K562 (cell line): ENCODE measurements at regions not wholly inside any gene's neighbourhood (a gene's known extent, or its start where the extent isn't known, plus 50 kb on each side); places are given as distances from the start of the nearest gene placed in this dataset.

Experiments used
- ATAC-seq: fragments of 200-7000 bp; cut with Tn5 transposase; 3 replicates; pipeline ENCODE4 v1.9.1; 2020; ENCODE audit warnings: moderate library complexity
- BruUV-seq: library from RNA; stranded (reverse); fragments of 400-500 nt; replicated peaks from 2 replicates; lab custom pipeline; 2021; lab: Mats Ljungman, UMichigan
- CTCF ChIA-PET: fragments of 300-600 bp; formaldehyde crosslinking; extraction: SDS; loops from one replicate; lab custom pipeline; 2021; ENCODE audit warnings: low intra/inter-chr PET ratio; lab: Yijun Ruan, JAX
- POLR2A ChIA-PET: fragments of 300-600, 350-650 bp; sonication (Branson Sonifier 250); formaldehyde crosslinking; extraction: SDS; loops from one replicate; lab custom pipeline; 2021; ENCODE audit warnings: antibody characterized with exemption, inconsistent platforms; lab: Yijun Ruan, JAX
- DNase-seq, 4 experiments: peaks; one replicate each; pipeline versions ENCODE4 v3.0.0 to v3.0.0-alpha.2; 2011 to 2018; ENCODE audit warnings: low spot score in 3 of 4, mixed read lengths in 3 of 4; ENCODE audit errors: extremely low read depth in 1 of 4
- FAIRE-seq: peaks from 2 replicates; lab custom pipeline; 2011; peaks lifted over from hg19 to GRCh38; lab: Jason Lieb, UNC
- H2AFZ ChIP-seq: 2 replicates; pipeline ENCODE4 v1.6.0; 2011; ENCODE audit warnings: low read depth, low read length, control low read depth, inconsistent platforms
- H3K27ac ChIP-seq: fragments of 200-600 bp; 3 replicates; pipeline ENCODE4 v1.8.0; 2011; ENCODE audit warnings: low read depth, mild to moderate bottlenecking, control low read depth, inconsistent platforms, low read length, moderate library complexity, mixed read lengths; ENCODE audit errors: extremely low read depth
- H3K27me3 ChIP-seq, 2 experiments: fragments of 300-600 bp in 1 of 2; 2 replicates in 1 of 2; 3 replicates in 1 of 2; pipeline versions ENCODE4 v1.6.0 to v1.8.0; 2011; ENCODE audit warnings: inconsistent platforms in 2 of 2, low read length in 2 of 2, mild to moderate bottlenecking in 1 of 2, mixed read lengths in 1 of 2, moderate library complexity in 1 of 2; ENCODE audit not compliant: control insufficient read depth in 2 of 2, insufficient read depth in 2 of 2
- H3K36me3 ChIP-seq: fragments of 300-600 bp; 3 replicates; pipeline ENCODE4 v1.8.0; 2011; ENCODE audit warnings: mild to moderate bottlenecking, low read length, inconsistent platforms; ENCODE audit not compliant: control insufficient read depth, insufficient read depth
- H3K4me1 ChIP-seq, 2 experiments: fragments of 200-600 bp in 1 of 2; replicated peaks in 1 of 2; 2 replicates in 1 of 2; 3 replicates in 1 of 2; pipeline versions ENCODE4 v1.5.1 to v1.8.0; 2011; ENCODE audit warnings: inconsistent platforms in 2 of 2, low read length in 2 of 2, mild to moderate bottlenecking in 1 of 2, mixed read lengths in 1 of 2, moderate library complexity in 1 of 2; ENCODE audit not compliant: control insufficient read depth in 2 of 2, insufficient read depth in 2 of 2
- H3K4me2 ChIP-seq: 2 replicates; pipeline ENCODE4 v1.6.1; 2011; ENCODE audit warnings: low read length, control low read depth, inconsistent platforms, mixed read lengths; ENCODE audit not compliant: insufficient read depth
- H3K4me3 ChIP-seq: fragments of 200-600 bp; sonication (generic), shearing (Covaris generic); 2 replicates; pipeline ENCODE4 v1.5.1; 2016; ENCODE audit warnings: control low read depth, inconsistent platforms
- H3K79me2 ChIP-seq: fragments of 200-600 bp; 3 replicates; pipeline ENCODE4 v1.8.0; 2011; ENCODE audit warnings: low read length, inconsistent platforms; ENCODE audit not compliant: control insufficient read depth, insufficient read depth
- H3K9ac ChIP-seq, 2 experiments: 2 replicates each; pipeline versions ENCODE4 v1.6.0 to v1.6.1; 2011; ENCODE audit warnings: low read depth in 2 of 2, low read length in 2 of 2, control low read depth in 1 of 2, inconsistent platforms in 1 of 2, mild to moderate bottlenecking in 1 of 2, mixed read lengths in 1 of 2; ENCODE audit not compliant: insufficient read depth in 1 of 2
- H3K9me1 ChIP-seq: one replicate; pipeline ENCODE4 v1.6.0; 2011; ENCODE audit warnings: inconsistent platforms, mild to moderate bottlenecking, low read length, moderate library complexity; ENCODE audit not compliant: control insufficient read depth, insufficient read depth
- H3K9me3 ChIP-seq: replicated peaks from 2 replicates; pipeline ENCODE4 v1.5.1; 2011; ENCODE audit warnings: low read depth, low read length, inconsistent platforms; ENCODE audit not compliant: control insufficient read depth, insufficient read depth
- H4K20me1 ChIP-seq: replicated peaks from 2 replicates; pipeline ENCODE4 v1.6.1; 2011; ENCODE audit warnings: low read length, inconsistent platforms, mixed read lengths; ENCODE audit not compliant: control insufficient read depth, insufficient read depth
- C11orf30 ChIP-seq: fragments of 450-650 bp; IDR thresholded peaks from 2 replicates; pipeline ENCODE4 v1.6.1; 2016; ENCODE audit warnings: low read depth, mild to moderate bottlenecking
- KAT8 ChIP-seq: fragments of 450-650 bp; IDR thresholded peaks from 2 replicates; pipeline ENCODE4 v1.6.1; 2016; ENCODE audit warnings: low read depth, mild to moderate bottlenecking
- KDM4B ChIP-seq, 2 experiments: fragments of 450-650 bp in 1 of 2; sonication (generic) in 1 of 2; IDR thresholded peaks; 2 replicates each; pipeline ENCODE4 v1.6.1; 2016 to 2017; ENCODE audit warnings: borderline replicate concordance in 2 of 2, antibody characterized with exemption in 1 of 2, low read depth in 1 of 2, mild to moderate bottlenecking in 1 of 2
- KHSRP ChIP-seq: fragments of 450-650 bp; IDR thresholded peaks from 2 replicates; pipeline ENCODE4 v1.6.1; 2017
- MAFF ChIP-seq: IDR thresholded peaks from 2 replicates; pipeline ENCODE4 v1.6.1; 2012; ENCODE audit warnings: low read length, improper control_type of control experiment
- MAFG ChIP-seq: fragments of 450-650 bp; conservative IDR thresholded peaks from 2 replicates; pipeline ENCODE4 v1.6.1; 2016; ENCODE audit warnings: missing genetic modification characterization, missing compliant biosample characterization
- MAFK ChIP-seq: IDR thresholded peaks from 2 replicates; pipeline ENCODE4 v1.6.1; 2011; ENCODE audit warnings: low read length, improper control_type of control experiment
- NFE2 ChIP-seq: IDR thresholded peaks from 2 replicates; pipeline ENCODE4 v1.6.1; 2014; ENCODE audit warnings: antibody characterized with exemption, low read depth
- POLR3G ChIP-seq: IDR thresholded peaks from 2 replicates; pipeline ENCODE4 v1.6.1; 2011; ENCODE audit not compliant: insufficient read length, insufficient replicate concordance; ENCODE audit errors: extremely low read depth
- SOX6 ChIP-seq: fragments of 450-650 bp; IDR thresholded peaks from 2 replicates; pipeline ENCODE4 v1.6.1; 2014; ENCODE audit warnings: mild to moderate bottlenecking
- TAL1 ChIP-seq: fragments of 450-650 bp; IDR thresholded peaks from 2 replicates; pipeline ENCODE4 v1.6.1; 2016; ENCODE audit warnings: mild to moderate bottlenecking
- TCF7 ChIP-seq: sonication (generic); IDR thresholded peaks from 2 replicates; pipeline ENCODE4 v1.6.1; 2016; ENCODE audit warnings: antibody characterized with exemption, borderline replicate concordance
- TCFL5 ChIP-seq: fragments of 250-450 bp; sonication (Bioruptor Pico); conservative IDR thresholded peaks from 2 replicates; pipeline ENCODE4 v1.6.1; 2021; ENCODE audit warnings: mild to moderate bottlenecking, moderate library complexity, matching md5 sums
- ZNF316 ChIP-seq: fragments of 450-650 bp; IDR thresholded peaks from 2 replicates; pipeline ENCODE4 v1.6.1; 2016
- ZNF766 ChIP-seq: fragments of 200-800 bp; sonication (Bioruptor generic); conservative IDR thresholded peaks from 2 replicates; pipeline ENCODE4 v1.6.1; 2016; ENCODE audit warnings: missing genetic modification characterization, missing compliant biosample characterization
- WGBS: fragments of 100-300 bp; shearing (Covaris generic); methylation state at CpG from one replicate; pipeline ENCODE4 v1.1.6; 2016; ENCODE audit warnings: low coverage, mixed read lengths; ENCODE audit not compliant: insufficient coverage; ENCODE audit errors: missing lambda C conversion rate; 5-methylcytosine and 5-hydroxymethylcytosine counted together
- in situ Hi-C: fragments of 300-500 bp; cut with MboI; formaldehyde crosslinking; loops from 4 replicates; pipeline ENCODE4 v1.15.0; 2018; ENCODE audit warnings: inconsistent platforms, mixed read lengths
- intact Hi-C: fragments of 100-400 bp; cut with micrococcal nuclease; formaldehyde crosslinking; loops from 2 replicates; pipeline ENCODE4 v1.14.2; 2022

- POLR2A ChIA-PET = no interaction called here
- intact Hi-C loops (no loop called here), in situ Hi-C loops (no loop called here)
- no peak overlapping the region for H2AFZ ChIP-seq
- BruUV-seq = no TSS peak
- no peaks in the 10 kb centered on the region for H3K9me1 ChIP-seq
- peaks cover 20 to 54% of the 10 kb centered on the region in 2 experiments for H3K27me3 ChIP-seq
- no peaks in the 10 kb centered on the region for H3K79me2 ChIP-seq
- ATAC-seq (no peak), FAIRE-seq (no peak), DNase-seq (no peak)
- no peaks in the 10 kb centered on the region for H3K36me3 ChIP-seq
- H3K4me3 ChIP-seq = no peak overlapping the region
- no peak overlapping the region for H3K4me2 ChIP-seq
- H4K20me1 ChIP-seq = no peaks in the 10 kb centered on the region
- no peak overlapping the region for H3K9ac ChIP-seq
- CTCF ChIA-PET = no interaction called here
- no peaks in the 10 kb centered on the region for H3K9me3 ChIP-seq
- 0% methylated on average over 5 of the region's 5 CpGs for WGBS
- no peaks in the 10 kb centered on the region for H3K4me1 ChIP-seq
- no peak overlapping the region for H3K27ac ChIP-seq
- TF ChIP-seq KDM4B (IDR thresholded peaks at IDR 0.05; ENCODE audit: borderline replicate concordance in 2 of 2, low read depth in 1 of 2) (no peak), C11orf30 (peak; percentile 62), TCFL5 (CRISPR knock-in tag) (no peak), MAFG (peak; percentile 61), SOX6 (no peak), TAL1 (no peak), ZNF316 (peak; percentile 60), MAFF (peak; percentile 31; the same call in 1 of the 2 replicates), KAT8 (no peak), KHSRP (no peak), POLR3G (no peak), TCF7 (no peak), ZNF766 (no peak), NFE2 (peak; percentile 40), MAFK (peak; percentile 19; the same call in 1 of the 2 replicates)
These were observed 158.3 kb downstream of the ENGASE start for GRCh38 chr17:79232957-79233356.
